ENCODE measurements at regions not wholly inside any gene's neighbourhood (a gene's known extent, or its start where the extent isn't known, plus 50 kb on each side); places are given as distances from the start of the nearest gene placed in this dataset.

DNA sequence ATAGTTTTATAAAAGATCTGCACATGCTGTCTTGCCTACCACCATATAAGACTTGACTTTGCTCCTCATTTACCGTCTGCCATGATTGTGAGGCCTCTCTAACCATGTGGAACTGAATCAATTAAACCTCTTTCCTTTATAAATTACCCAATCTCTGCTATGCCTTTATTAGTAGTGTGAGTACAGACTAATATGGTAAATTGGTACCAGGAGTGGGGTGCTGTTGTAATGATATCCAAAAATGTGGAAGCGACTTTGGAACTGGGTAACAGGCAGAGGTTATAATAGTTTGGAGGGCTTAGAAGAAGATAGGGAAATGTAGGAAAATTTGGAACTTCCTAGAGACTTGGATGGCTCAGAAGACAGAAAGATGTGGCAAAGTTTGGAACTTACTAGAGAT lies 64.2 kb upstream of the TFAP2D start:
- TF ChIP-seq, protein P1, sequence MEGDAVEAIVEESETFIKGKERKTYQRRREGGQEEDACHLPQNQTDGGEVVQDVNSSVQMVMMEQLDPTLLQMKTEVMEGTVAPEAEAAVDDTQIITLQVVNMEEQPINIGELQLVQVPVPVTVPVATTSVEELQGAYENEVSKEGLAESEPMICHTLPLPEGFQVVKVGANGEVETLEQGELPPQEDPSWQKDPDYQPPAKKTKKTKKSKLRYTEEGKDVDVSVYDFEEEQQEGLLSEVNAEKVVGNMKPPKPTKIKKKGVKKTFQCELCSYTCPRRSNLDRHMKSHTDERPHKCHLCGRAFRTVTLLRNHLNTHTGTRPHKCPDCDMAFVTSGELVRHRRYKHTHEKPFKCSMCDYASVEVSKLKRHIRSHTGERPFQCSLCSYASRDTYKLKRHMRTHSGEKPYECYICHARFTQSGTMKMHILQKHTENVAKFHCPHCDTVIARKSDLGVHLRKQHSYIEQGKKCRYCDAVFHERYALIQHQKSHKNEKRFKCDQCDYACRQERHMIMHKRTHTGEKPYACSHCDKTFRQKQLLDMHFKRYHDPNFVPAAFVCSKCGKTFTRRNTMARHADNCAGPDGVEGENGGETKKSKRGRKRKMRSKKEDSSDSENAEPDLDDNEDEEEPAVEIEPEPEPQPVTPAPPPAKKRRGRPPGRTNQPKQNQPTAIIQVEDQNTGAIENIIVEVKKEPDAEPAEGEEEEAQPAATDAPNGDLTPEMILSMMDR (IDR thresholded peaks at IDR 0.05; ENCODE audit: extremely low read depth, low read depth, low read length) = no peak
- H3K27ac ChIP-seq (ENCODE audit: low read depth, low read length) = no peak overlapping the region
- no peaks in the 10 kb centered on the region for H3K79me2 ChIP-seq (ENCODE audit: insufficient read depth, low read length)
- H3K27me3 ChIP-seq (ENCODE audit: insufficient read depth, low read length) = no peaks in the 10 kb centered on the region
- no peaks in the 10 kb centered on the region for H4K20me1 ChIP-seq (ENCODE audit: insufficient read depth, low read length)
- H3K4me2 ChIP-seq (ENCODE audit: insufficient read depth, low read length) = no peak overlapping the region
- H2AFZ ChIP-seq (ENCODE audit: low read length) = no peak overlapping the region
- H3K36me3 ChIP-seq (ENCODE audit: insufficient read depth, low read length) = no peaks in the 10 kb centered on the region
- no peaks in the 10 kb centered on the region for H3K4me1 ChIP-seq (ENCODE audit: insufficient read depth, low read length)
- DNase-seq (ENCODE audit: insufficient read length, low spot score, missing footprints) = no peak
- peaks cover 2% of the 10 kb centered on the region for H3K9me3 ChIP-seq (ENCODE audit: low read depth, low read length)
- no peak overlapping the region for H3K4me3 ChIP-seq (ENCODE audit: insufficient read depth, low read length)

DNA sequence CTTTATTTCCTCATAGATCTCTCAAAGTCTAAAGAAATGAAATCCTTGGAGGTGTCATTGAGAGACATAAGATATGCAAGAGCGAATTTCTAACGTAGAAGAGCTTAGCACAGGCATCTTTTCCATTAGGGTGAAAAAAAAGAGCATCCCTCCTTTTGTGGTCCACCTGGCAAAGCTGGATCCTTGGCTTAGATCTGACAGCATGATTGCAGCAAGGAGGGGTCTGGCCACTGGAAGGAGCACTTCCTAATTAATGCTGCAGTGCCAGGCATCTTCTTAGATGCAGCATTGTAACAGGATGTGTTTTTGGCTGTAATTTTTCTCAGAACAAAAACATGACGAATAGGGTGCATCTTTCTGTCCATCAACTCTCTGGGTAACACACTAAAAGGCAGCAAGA lies 60.1 kb upstream of the TFAP2D start:
- H3K79me2 ChIP-seq (ENCODE audit: insufficient read depth, low read length) = no peaks in the 10 kb centered on the region
- H3K9me3 ChIP-seq (ENCODE audit: low read depth, low read length) = peaks cover 2% of the 10 kb centered on the region
- H3K36me3 ChIP-seq (ENCODE audit: insufficient read depth, low read length) = no peaks in the 10 kb centered on the region
- TF ChIP-seq, protein P1 (IDR thresholded peaks at IDR 0.05; ENCODE audit: extremely low read depth, low read depth, low read length) = no peak
- no peak overlapping the region for H3K4me3 ChIP-seq (ENCODE audit: insufficient read depth, low read length)
- no peaks in the 10 kb centered on the region for H3K4me1 ChIP-seq (ENCODE audit: insufficient read depth, low read length)
- H3K27ac ChIP-seq (ENCODE audit: low read depth, low read length) = no peak overlapping the region
- H3K27me3 ChIP-seq (ENCODE audit: insufficient read depth, low read length) = no peaks in the 10 kb centered on the region
- H4K20me1 ChIP-seq (ENCODE audit: insufficient read depth, low read length) = no peaks in the 10 kb centered on the region
- no peak for DNase-seq (ENCODE audit: insufficient read length, low spot score, missing footprints)
- no peak overlapping the region for H2AFZ ChIP-seq (ENCODE audit: low read length)
- H3K4me2 ChIP-seq (ENCODE audit: insufficient read depth, low read length) = no peak overlapping the region

DNA sequence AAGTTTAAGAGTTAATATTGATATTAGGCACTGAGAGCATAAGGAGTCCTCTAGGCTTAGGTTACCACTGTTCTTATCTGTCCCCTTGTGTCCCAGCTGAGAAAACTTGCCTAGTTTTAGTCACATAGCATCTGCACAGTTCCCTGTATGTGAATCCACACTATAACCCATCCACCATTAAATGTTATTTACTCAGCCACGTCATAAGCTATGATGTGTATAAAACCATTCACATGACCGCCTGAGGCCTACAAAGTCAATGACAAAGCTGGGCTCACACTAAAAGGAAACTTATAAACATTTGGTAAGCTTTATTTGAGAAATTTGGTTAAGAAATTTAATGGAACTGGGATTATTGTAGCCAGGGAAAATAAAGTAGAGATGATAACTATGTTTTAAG lies 59.2 kb upstream of the TFAP2D start:
- H3K4me2 ChIP-seq (ENCODE audit: insufficient read depth, low read length) = no peak overlapping the region
- H3K4me3 ChIP-seq (ENCODE audit: insufficient read depth, low read length) = no peak overlapping the region
- H4K20me1 ChIP-seq (ENCODE audit: insufficient read depth, low read length) = no peaks in the 10 kb centered on the region
- H3K27me3 ChIP-seq (ENCODE audit: insufficient read depth, low read length) = no peaks in the 10 kb centered on the region
- H3K36me3 ChIP-seq (ENCODE audit: insufficient read depth, low read length) = no peaks in the 10 kb centered on the region
- H3K4me1 ChIP-seq (ENCODE audit: insufficient read depth, low read length) = no peaks in the 10 kb centered on the region
- no peak overlapping the region for H3K27ac ChIP-seq (ENCODE audit: low read depth, low read length)
- no peaks in the 10 kb centered on the region for H3K79me2 ChIP-seq (ENCODE audit: insufficient read depth, low read length)
- H3K9me3 ChIP-seq (ENCODE audit: low read depth, low read length) = peaks cover 2% of the 10 kb centered on the region
- TF ChIP-seq, protein P1 (IDR thresholded peaks at IDR 0.05; ENCODE audit: extremely low read depth, low read depth, low read length) = no peak
- H2AFZ ChIP-seq (ENCODE audit: low read length) = no peak overlapping the region
- DNase-seq (ENCODE audit: insufficient read length, low spot score, missing footprints) = no peak

DNA sequence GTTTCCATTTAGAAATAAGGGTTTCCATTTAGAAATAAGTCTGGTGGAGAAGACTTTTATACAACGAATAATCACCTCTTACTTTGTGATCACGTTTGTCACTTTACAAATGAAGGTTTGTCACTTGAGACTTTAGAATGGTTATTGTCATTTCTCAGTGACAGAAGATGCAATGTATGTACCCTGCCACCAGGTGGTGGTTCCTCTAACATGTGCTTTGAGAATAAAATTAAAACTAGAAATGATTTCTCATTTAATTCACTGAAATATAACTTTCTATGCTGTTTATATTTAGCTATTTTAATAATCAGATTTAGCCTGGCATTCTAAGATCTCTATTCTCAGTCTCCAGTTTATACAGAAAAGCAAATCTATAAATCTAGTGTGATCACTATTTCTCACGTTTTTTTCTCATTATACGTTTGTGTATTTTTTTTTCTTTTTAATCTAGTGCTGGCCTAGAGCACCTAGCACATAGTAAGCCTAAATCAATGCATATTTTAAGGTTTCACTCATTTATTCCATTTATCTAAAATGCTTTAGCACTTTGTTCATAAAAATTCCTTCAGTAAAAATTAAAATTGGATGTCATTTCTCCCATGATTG lies 57.4 kb upstream of the TFAP2D start:
- no peak overlapping the region for H3K4me2 ChIP-seq (ENCODE audit: insufficient read depth, low read length)
- H3K27ac ChIP-seq (ENCODE audit: low read depth, low read length) = no peak overlapping the region
- H3K27me3 ChIP-seq (ENCODE audit: insufficient read depth, low read length) = no peaks in the 10 kb centered on the region
- TF ChIP-seq, protein P1 (IDR thresholded peaks at IDR 0.05; ENCODE audit: extremely low read depth, low read depth, low read length) = peak; percentile 36
- no peaks in the 10 kb centered on the region for H3K36me3 ChIP-seq (ENCODE audit: insufficient read depth, low read length)
- H3K4me1 ChIP-seq (ENCODE audit: insufficient read depth, low read length) = no peaks in the 10 kb centered on the region
- H3K79me2 ChIP-seq (ENCODE audit: insufficient read depth, low read length) = no peaks in the 10 kb centered on the region
- H4K20me1 ChIP-seq (ENCODE audit: insufficient read depth, low read length) = no peaks in the 10 kb centered on the region
- no peak overlapping the region for H3K4me3 ChIP-seq (ENCODE audit: insufficient read depth, low read length)
- H2AFZ ChIP-seq (ENCODE audit: low read length) = no peak overlapping the region
- DNase-seq (ENCODE audit: insufficient read length, low spot score, missing footprints) = no peak
- H3K9me3 ChIP-seq (ENCODE audit: low read depth, low read length) = peaks cover 2% of the 10 kb centered on the region

Data from osteoblast (primary cell).